HG02840 (cell line): ENCODE measurements at regions not wholly inside any gene's neighbourhood (a gene's known extent, or its start where the extent isn't known, plus 50 kb on each side); places are given as distances from the start of the nearest gene placed in this dataset.

Experiments
- ATAC-seq: cut with Tn5 transposase; IDR thresholded peaks from one replicate; pipeline ENCODE4 v1.9.1; 2021; ENCODE audit warnings: mild to moderate bottlenecking, moderate library complexity, moderate number of reproducible peaks; ENCODE audit not compliant: unreplicated experiment, low FRiP score

- no peak for ATAC-seq
Measured at GRCh38 chr2:19141234-19142004, 217.0 kb downstream of the OSR1 start.

- no peak for ATAC-seq
Measured at GRCh38 chr2:19140463-19141208, 217.8 kb downstream of the OSR1 start.

GRCh38 chr2:19139386-19139785, 219.0 kb downstream of the OSR1 start:
- ATAC-seq: no peak

DNA sequence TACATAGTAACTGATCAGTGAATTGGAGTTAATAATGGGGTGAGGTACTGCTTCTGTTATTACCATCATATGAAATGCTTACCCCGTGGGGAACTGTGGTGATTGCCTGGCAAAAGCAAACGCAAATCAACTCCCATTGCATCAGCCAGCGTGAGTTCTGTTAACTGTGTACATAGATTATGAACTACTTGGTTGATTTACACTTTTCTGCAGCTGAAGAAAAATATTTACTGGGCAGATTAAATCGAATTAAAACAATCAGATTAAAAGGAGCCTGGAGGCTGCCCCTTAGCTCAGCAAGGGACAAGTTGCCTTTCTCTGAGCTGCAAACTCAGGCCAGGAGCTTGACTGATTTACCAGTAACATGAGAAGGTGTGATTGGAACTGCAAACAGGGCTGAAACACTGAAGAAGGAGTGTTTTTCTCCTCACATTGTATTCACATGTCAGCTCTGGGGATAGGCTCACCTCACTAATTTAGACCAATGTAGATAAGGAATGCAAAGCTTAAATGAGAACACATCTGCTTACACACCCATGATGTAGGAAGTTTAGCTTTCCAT, 220.1 kb downstream of the OSR1 start:
- no peak for ATAC-seq

DNA sequence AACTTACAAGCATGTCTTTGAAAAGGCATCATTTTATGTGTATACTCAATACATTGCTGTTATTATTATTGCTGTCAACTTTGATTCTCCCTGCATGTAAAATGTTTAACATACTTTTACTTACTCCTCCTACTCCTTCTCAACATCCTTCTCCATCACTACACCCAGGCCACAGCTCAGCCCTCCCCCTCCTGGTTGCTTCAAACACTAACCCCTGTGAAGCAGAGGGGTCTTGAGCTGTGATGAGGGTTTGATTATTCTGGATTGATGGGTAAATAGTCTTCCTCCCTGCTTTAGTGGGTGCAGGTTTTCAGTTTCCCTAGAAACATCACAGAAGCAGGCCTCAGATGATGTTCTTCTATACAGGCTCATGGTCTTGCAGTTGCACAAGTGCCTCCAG, 221.0 kb downstream of the OSR1 start:
- ATAC-seq: no peak

- no peak for ATAC-seq
Measured at GRCh38 chr2:19132967-19133366, 225.5 kb downstream of the OSR1 start.

- ATAC-seq: no peak
Measured at GRCh38 chr2:19131871-19132270, 226.6 kb downstream of the OSR1 start.

- no peak for ATAC-seq
Measured at GRCh38 chr2:19128148-19128547, 230.3 kb downstream of the OSR1 start.

DNA sequence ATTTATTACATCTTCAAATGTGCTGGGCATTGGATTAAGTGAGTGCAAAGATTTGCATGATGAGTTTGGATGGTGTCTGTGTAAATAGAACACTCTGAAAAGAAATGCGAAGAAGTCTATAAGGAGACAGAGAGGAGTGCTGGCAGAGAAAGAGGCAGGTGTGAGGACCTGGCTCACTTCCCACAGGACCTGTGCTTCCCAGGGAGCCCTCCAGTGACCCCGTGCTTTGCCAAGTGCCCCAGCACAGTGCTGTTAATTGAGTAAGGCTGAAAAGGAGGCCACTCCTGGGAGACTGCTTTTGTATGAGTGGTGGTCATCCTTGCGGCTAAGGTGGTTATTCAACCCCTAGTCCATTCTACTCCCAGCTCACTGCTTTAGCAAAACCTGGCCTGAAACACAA, 230.8 kb downstream of the OSR1 start:
- ATAC-seq: no peak

- ATAC-seq: no peak
Measured at GRCh38 chr2:19125901-19126680, 232.3 kb downstream of the OSR1 start.

DNA sequence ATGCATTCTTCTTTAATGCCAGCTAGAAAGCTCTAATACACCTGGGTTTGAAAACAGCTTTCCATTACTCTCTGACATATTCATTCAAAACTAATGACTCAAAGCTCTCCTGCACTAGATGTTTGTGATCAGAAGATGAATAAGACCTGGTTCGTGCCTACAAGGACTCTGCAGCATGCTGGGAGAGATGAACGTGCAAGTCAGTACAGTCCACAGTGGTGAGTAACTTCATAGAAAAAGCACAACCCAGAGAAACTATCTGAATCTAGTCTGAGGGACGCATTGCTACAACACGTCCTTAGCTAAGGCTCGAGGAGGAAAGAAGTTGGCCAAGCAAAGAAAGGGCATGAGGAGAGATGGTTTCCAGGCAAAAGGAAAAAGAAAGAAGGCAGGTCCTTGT, 234.3 kb downstream of the OSR1 start:
- no peak for ATAC-seq

GRCh38 chr2:19123556-19123955, 234.9 kb downstream of the OSR1 start:
- no peak for ATAC-seq

DNA sequence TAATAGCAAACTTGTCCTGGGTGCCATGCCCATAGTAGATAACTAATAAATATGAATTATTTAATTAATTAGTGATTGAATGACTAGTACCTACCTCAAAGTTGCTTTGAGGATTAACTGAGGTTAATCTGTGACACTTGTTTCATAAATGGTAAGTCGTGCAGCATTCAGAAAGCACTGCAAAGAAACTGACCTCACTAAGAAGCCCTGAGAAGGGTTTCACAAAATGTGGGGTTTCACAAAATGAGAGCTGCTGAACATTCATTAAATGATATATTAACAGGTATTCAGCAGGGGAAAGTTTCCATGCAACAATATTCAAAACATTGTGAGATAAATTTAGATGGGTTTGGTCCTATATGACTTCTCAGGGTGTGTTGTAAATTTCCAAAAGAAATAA, 236.2 kb downstream of the OSR1 start:
- no peak for ATAC-seq

DNA sequence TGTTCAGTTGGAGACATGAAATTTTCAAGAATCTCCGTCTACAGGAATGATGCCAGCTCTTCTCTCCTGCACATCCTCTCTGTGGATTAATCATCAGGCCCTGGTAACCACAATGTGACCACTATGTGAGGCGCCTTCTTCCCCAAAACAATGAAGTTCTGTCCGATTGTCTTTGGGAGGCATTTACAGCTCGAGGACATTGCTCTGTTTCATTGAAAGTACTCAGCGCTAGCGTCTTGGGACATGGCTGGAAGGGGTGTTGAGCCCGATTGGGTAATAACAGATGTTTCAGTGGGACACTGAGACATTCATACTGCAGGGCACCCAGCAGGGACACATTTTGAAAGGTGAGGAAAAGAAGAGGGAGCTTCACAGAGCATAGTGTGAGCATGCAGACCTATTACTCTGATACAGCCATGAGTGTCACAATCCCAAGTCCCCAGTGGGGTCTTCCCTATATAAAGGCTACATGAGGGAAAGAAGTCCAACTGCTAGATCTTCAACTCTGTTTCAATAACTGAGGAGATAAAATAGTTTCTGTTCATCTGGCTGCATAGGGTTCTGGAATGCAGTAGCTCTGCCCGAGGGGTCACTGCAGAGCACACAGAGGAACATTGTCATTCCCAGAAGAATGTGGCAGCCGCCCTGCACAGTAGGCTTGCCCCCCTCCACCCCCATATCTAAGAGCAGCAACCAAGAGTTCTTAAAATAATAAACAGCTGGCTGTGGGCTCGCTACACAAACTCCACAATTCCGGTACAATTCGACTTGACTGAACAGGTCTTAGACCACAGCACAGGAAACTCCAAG, 237.3 kb downstream of the OSR1 start:
- ATAC-seq: no peak

DNA sequence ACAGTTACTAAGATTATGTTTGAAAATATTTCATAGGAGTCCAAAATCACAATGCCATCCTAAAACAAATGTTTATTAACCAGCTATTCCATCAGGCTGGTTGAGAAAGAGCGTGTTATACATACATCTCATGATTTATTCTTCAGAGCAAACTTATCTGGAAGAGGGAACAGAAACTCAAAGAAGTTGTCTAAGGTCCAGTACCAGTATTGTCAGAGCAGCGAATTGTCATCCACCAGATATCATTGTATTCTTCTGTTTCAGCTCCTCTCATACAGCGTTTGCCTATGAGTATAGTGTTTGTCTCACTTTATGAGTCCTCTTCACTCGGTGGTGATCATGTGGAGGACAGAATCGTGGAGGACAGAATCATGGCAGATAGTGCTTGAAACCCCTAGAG, 238.2 kb downstream of the OSR1 start:
- ATAC-seq: no peak

DNA sequence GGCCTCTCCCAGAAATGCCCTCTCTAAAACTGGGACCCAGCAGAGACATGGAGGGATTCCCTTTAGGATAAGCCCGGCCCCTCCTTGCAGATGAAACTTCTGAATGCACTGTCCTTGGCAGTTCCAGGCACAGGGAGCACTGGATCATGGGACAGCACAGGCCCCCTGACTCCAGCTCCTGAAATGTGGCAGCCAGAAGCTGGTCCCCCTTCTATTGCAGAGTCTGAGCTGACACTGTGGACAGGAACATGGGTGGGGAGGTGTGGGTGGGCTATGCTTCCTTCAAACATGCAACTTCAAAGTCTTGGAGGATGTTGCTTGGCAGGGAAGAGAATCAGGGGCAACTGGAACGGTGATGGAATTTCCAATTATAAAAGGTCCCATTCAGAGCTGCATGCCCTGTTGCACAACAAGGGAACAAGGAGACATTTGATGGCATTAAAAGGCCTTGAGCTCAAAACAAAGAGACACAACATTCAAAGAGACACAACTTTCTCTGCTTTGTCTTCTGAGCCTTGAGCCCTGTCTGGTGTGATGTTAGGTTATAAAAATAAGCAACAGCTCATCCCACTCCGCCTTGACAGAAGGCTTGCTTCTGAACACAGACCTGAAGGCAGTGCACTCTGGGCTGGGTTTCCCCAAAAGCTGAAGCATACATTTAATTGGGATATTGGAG, 239.0 kb downstream of the OSR1 start:
- no peak for ATAC-seq

- ATAC-seq: no peak
Measured at GRCh38 chr2:19116918-19117317, 241.5 kb downstream of the OSR1 start.

GRCh38 chr2:19114754-19115231, 243.6 kb downstream of the OSR1 start:
- ATAC-seq: no peak

GRCh38 chr2:19114126-19114525, 244.3 kb downstream of the OSR1 start:
- ATAC-seq: no peak
